Adrenal gland (tissue), 5 donors: ENCODE measurements at regions not wholly inside any gene's neighbourhood (a gene's known extent, or its start where the extent isn't known, plus 50 kb on each side); places are given as distances from the start of the nearest gene placed in this dataset.
A peak's percentile ranks its signal among the peaks of the same experiment; 100 is the strongest.
"Not testable (repeated sequence)": the region's sequence is repeated elsewhere in the genome, so short reads cannot be mapped to it uniquely, and the experiment has no call there.

Source experiments
- CTCF ChIP-seq, 6 experiments: fragments of 450-650 bp in 4 of 6; fragments of 200-600 bp in 2 of 6; sonication (generic) in 1 of 6; IDR thresholded peaks; 1 replicate in 5 of 6; 2 replicates in 1 of 6; pipeline versions ENCODE4 v1.5.1 to v1.8.0; 2016 to 2021; ENCODE audit warnings: antibody characterized with exemption in 6 of 6, mild to moderate bottlenecking in 2 of 6, moderate library complexity in 1 of 6
- POLR2A ChIP-seq, 2 donors: fragments of 450-650 bp; IDR thresholded peaks; one replicate each; pipeline ENCODE4 v1.6.1; 2017; ENCODE audit warnings: antibody characterized with exemption in 2 of 2, mild to moderate bottlenecking in 2 of 2, moderate library complexity in 1 of 2
- donor health status: DM: no; HTN: no; CAD: no.

GRCh38 chr2:89585558-89585920 is 894.1 kb downstream of the RPIA start:
- TF ChIP-seq CTCF (IDR thresholded peaks at IDR 0.05) = not testable (repeated sequence)
- peak in 1 of 2 donors; percentile 79 for TF ChIP-seq POLR2A (IDR thresholded peaks at IDR 0.05)
